WTC11 (cell line): ENCODE measurements at regions not wholly inside any gene's neighbourhood (a gene's known extent, or its start where the extent isn't known, plus 50 kb on each side); places are given as distances from the start of the nearest gene placed in this dataset.

Experiments
- ATAC-seq: fragments of 200-7000 bp; cut with Tn5 transposase; 2 replicates; pipeline ENCODE4 v1.10.0; 2021; ENCODE audit warnings: mild to moderate bottlenecking, moderate library complexity
- CTCF ChIA-PET: fragments of 300-600 bp; sonication (Branson Sonifier 250); formaldehyde crosslinking; loops from one replicate; lab custom pipeline; 2021; ENCODE audit warnings: antibody characterized with exemption; lab: Charles Lee
- POLR2A ChIA-PET: fragments of 350-600 bp; sonication (Branson Sonifier 250); formaldehyde crosslinking; loops from one replicate; lab custom pipeline; 2021; ENCODE audit warnings: antibody characterized with exemption; lab: Charles Lee
- DNase-seq: peaks from one replicate; pipeline ENCODE4 v3.0.0; 2021; ENCODE audit warnings: low spot score
- H3K27ac Mint-ChIP-seq: 2 replicates; pipeline ENCODE4 v1.8.0; 2021; ENCODE audit warnings: mixed read lengths
- H3K27me3 Mint-ChIP-seq: 2 replicates; pipeline ENCODE4 v1.8.0; 2021; ENCODE audit warnings: low read depth, mild to moderate bottlenecking, moderate library complexity, mixed read lengths
- H3K36me3 Mint-ChIP-seq: 2 replicates; pipeline ENCODE4 v1.8.0; 2021; ENCODE audit warnings: mixed read lengths
- H3K4me1 Mint-ChIP-seq: 2 replicates; pipeline ENCODE4 v1.8.0; 2022; ENCODE audit warnings: mixed read lengths
- H3K4me3 Mint-ChIP-seq: 2 replicates; pipeline ENCODE4 v1.8.0; 2021; ENCODE audit warnings: mild to moderate bottlenecking, moderate library complexity, mixed read lengths
- H3K9me3 Mint-ChIP-seq: 2 replicates; pipeline ENCODE4 v1.8.0; 2021; ENCODE audit warnings: mixed read lengths
- ATF3 ChIP-seq: sonication (generic); formaldehyde crosslinking; conservative IDR thresholded peaks from 2 replicates; pipeline ENCODE4 v1.8.1; 2022; ENCODE audit warnings: mild to moderate bottlenecking, missing genetic modification reagents
- CBFB ChIP-seq: sonication (generic); formaldehyde crosslinking; IDR thresholded peaks from 2 replicates; pipeline ENCODE4 v1.8.1; 2022; ENCODE audit warnings: mild to moderate bottlenecking, low read depth, missing genetic modification reagents
- CREB1 ChIP-seq: sonication (generic); formaldehyde crosslinking; IDR thresholded peaks from 2 replicates; pipeline ENCODE4 v1.8.0; 2023; ENCODE audit warnings: mild to moderate bottlenecking, missing genetic modification reagents
- CREM ChIP-seq: sonication (generic); formaldehyde crosslinking; IDR thresholded peaks from 2 replicates; pipeline ENCODE4 v1.8.1; 2022; ENCODE audit warnings: mild to moderate bottlenecking, missing genetic modification reagents, moderate library complexity
- ESRRA ChIP-seq: sonication (generic); formaldehyde crosslinking; IDR thresholded peaks from 2 replicates; pipeline ENCODE4 v1.8.1; 2022; ENCODE audit warnings: mild to moderate bottlenecking, missing genetic modification reagents, borderline replicate concordance
- ETV6 ChIP-seq: sonication (generic); formaldehyde crosslinking; IDR thresholded peaks from 2 replicates; pipeline ENCODE4 v1.8.1; 2022; ENCODE audit warnings: mild to moderate bottlenecking, missing genetic modification reagents
- FOXP1 ChIP-seq: sonication (generic); formaldehyde crosslinking; IDR thresholded peaks from 2 replicates; pipeline ENCODE4 v1.8.0; 2022; ENCODE audit warnings: missing genetic modification reagents, mild to moderate bottlenecking, moderate library complexity, borderline replicate concordance
- FOXP4 ChIP-seq: sonication (generic); formaldehyde crosslinking; IDR thresholded peaks from 2 replicates; pipeline ENCODE4 v1.8.0; 2022; ENCODE audit warnings: mild to moderate bottlenecking, missing genetic modification reagents
- GABPB1 ChIP-seq: sonication (generic); formaldehyde crosslinking; IDR thresholded peaks from 2 replicates; pipeline ENCODE4 v1.8.1; 2023; ENCODE audit warnings: mild to moderate bottlenecking, missing genetic modification reagents
- IRF1 ChIP-seq: sonication (generic); formaldehyde crosslinking; IDR thresholded peaks from 2 replicates; pipeline ENCODE4 v1.8.0; 2023; ENCODE audit warnings: missing genetic modification reagents
- IRF2 ChIP-seq: sonication (generic); formaldehyde crosslinking; IDR thresholded peaks from 2 replicates; pipeline ENCODE4 v1.8.0; 2022; ENCODE audit warnings: low read depth, missing genetic modification reagents, borderline replicate concordance
- MAX ChIP-seq: sonication (generic); formaldehyde crosslinking; IDR thresholded peaks from 2 replicates; pipeline ENCODE4 v1.8.0; 2022; ENCODE audit warnings: mild to moderate bottlenecking, missing genetic modification reagents
- MLX ChIP-seq: sonication (generic); formaldehyde crosslinking; IDR thresholded peaks from 2 replicates; pipeline ENCODE4 v1.8.1; 2023; ENCODE audit warnings: mild to moderate bottlenecking, missing genetic modification reagents, moderate library complexity
- MYBL2 ChIP-seq: sonication (generic); formaldehyde crosslinking; IDR thresholded peaks from 2 replicates; pipeline ENCODE4 v1.8.1; 2023; ENCODE audit warnings: mild to moderate bottlenecking, moderate library complexity, missing genetic modification reagents
- NR2C2 ChIP-seq: sonication (generic); formaldehyde crosslinking; IDR thresholded peaks from 2 replicates; pipeline ENCODE4 v1.8.0; 2022; ENCODE audit warnings: mild to moderate bottlenecking, missing genetic modification reagents
- SMAD4 ChIP-seq: sonication (generic); formaldehyde crosslinking; IDR thresholded peaks from 2 replicates; pipeline ENCODE4 v1.8.0; 2022; ENCODE audit warnings: mild to moderate bottlenecking, missing genetic modification reagents
- TCF7 ChIP-seq: sonication (generic); formaldehyde crosslinking; IDR thresholded peaks from 2 replicates; pipeline ENCODE4 v1.8.0; 2022; ENCODE audit warnings: mild to moderate bottlenecking, low read depth, missing genetic modification reagents, moderate library complexity
- USF2 ChIP-seq: sonication (generic); formaldehyde crosslinking; IDR thresholded peaks from 2 replicates; pipeline ENCODE4 v1.8.1; 2023; ENCODE audit warnings: mild to moderate bottlenecking, missing genetic modification reagents, moderate library complexity
- ZMAT4 ChIP-seq: fragments of 250-450 bp; sonication (Bioruptor Pico); IDR thresholded peaks from 2 replicates; pipeline ENCODE4 v1.9.0; 2021; ENCODE audit warnings: mild to moderate bottlenecking
- ZNF219 ChIP-seq: sonication (generic); formaldehyde crosslinking; IDR thresholded peaks from 2 replicates; pipeline ENCODE4 v1.8.0; 2023; ENCODE audit warnings: missing genetic modification reagents, mild to moderate bottlenecking, borderline replicate concordance
- ZNF671 ChIP-seq: fragments of 250-450 bp; sonication (Bioruptor Pico); IDR thresholded peaks from 2 replicates; pipeline ENCODE4 v1.8.0; 2021; ENCODE audit warnings: mild to moderate bottlenecking

- Mint-ChIP-seq H3K27ac (no peak overlapping the region), H3K27me3 (no peaks in the 10 kb centered on the region), H3K4me1 (peaks cover 12% of the 10 kb centered on the region), H3K36me3 (no peaks in the 10 kb centered on the region), H3K9me3 (peaks cover 4% of the 10 kb centered on the region; the same call in 1 of the 2 replicates), H3K4me3 (no peak overlapping the region)
- ChIA-PET CTCF (no interaction called here), POLR2A (no interaction called here)
- no peak for TF ChIP-seq MAX (CRISPR knock-in tag)
- TF ChIP-seq ESRRA (CRISPR knock-in tag), result no peak
- no peak for TF ChIP-seq ZNF671 (CRISPR knock-in tag)
- TF ChIP-seq MYBL2, result no peak
- no peak for ATAC-seq
- DNase-seq, result no peak
Observed at GRCh38 chr3:11928381-11928780, 75.8 kb upstream of the SYN2 start.

GRCh38 chr3:11929531-11929930 lies 74.7 kb upstream of the SYN2 start:
- TF ChIP-seq USF2 (CRISPR knock-in tag) (no peak), SMAD4 (CRISPR knock-in tag) (no peak), CREB1 (CRISPR knock-in tag) (no peak), IRF2 (CRISPR knock-in tag) (no peak), ETV6 (CRISPR knock-in tag) (no peak), GABPB1 (CRISPR knock-in tag) (no peak), MLX (CRISPR knock-in tag) (no peak), IRF1 (no peak), NR2C2 (CRISPR knock-in tag) (no peak), FOXP4 (no peak), FOXP1 (CRISPR knock-in tag) (no peak), ZMAT4 (CRISPR knock-in tag) (no peak), ZNF219 (no peak), CREM (CRISPR knock-in tag) (no peak), CBFB (CRISPR knock-in tag) (no peak), ATF3 (no peak), TCF7 (no peak)
- no peaks in the 10 kb centered on the region for H3K27me3 Mint-ChIP-seq
- H3K9me3 Mint-ChIP-seq, result no peaks in the 10 kb centered on the region
- no peak overlapping the region for H3K27ac Mint-ChIP-seq
- ATAC-seq, result no peak
- no peaks in the 10 kb centered on the region for H3K36me3 Mint-ChIP-seq
- DNase-seq, result no peak
- no peak overlapping the region for H3K4me3 Mint-ChIP-seq
- CTCF ChIA-PET, result interaction anchor here (1.4 kb wide), 1 partner anchor 15 kb away, joined by 4 read pairs; no protein-coding TSS in a partner anchor
- peaks cover 6% of the 10 kb centered on the region for H3K4me1 Mint-ChIP-seq
- POLR2A ChIA-PET, result no interaction called here
